ENCODE measurements at regions not wholly inside any gene's neighbourhood (a gene's known extent, or its start where the extent isn't known, plus 50 kb on each side); places are given as distances from the start of the nearest gene placed in this dataset.

DNA sequence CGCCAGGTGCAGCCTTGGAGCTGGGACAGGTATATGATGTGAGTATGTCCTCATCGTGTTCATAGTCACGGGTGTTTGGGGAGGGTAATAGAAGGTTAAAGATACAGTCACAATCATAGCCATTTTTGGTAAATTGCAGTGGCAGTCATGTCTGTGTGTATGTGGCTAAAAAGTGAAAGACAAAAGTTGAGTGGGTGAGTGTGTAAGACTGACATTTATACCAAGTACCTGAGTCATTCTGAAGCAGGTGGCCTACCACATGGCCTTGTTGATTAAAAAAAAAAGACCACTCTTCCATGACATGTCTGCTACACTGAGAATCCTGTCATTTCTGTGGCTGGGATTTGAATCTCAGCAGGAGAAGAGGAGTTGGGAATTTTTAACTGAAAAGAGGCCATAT lies 181.9 kb downstream of the SCP2D1 start:
- TF ChIP-seq, protein P1, sequence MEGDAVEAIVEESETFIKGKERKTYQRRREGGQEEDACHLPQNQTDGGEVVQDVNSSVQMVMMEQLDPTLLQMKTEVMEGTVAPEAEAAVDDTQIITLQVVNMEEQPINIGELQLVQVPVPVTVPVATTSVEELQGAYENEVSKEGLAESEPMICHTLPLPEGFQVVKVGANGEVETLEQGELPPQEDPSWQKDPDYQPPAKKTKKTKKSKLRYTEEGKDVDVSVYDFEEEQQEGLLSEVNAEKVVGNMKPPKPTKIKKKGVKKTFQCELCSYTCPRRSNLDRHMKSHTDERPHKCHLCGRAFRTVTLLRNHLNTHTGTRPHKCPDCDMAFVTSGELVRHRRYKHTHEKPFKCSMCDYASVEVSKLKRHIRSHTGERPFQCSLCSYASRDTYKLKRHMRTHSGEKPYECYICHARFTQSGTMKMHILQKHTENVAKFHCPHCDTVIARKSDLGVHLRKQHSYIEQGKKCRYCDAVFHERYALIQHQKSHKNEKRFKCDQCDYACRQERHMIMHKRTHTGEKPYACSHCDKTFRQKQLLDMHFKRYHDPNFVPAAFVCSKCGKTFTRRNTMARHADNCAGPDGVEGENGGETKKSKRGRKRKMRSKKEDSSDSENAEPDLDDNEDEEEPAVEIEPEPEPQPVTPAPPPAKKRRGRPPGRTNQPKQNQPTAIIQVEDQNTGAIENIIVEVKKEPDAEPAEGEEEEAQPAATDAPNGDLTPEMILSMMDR (IDR thresholded peaks at IDR 0.05): no peak
- TF ChIP-seq TCF12 (IDR thresholded peaks at IDR 0.05) (no peak), RAD21 (IDR thresholded peaks at IDR 0.05; ENCODE audit: low read length) (no peak), CHD2 (IDR thresholded peaks at IDR 0.05; ENCODE audit: low read length, partially characterized antibody) (no peak), GABPA (IDR thresholded peaks at IDR 0.05; ENCODE audit: low read depth) (no peak), SIN3A (IDR thresholded peaks at IDR 0.05; ENCODE audit: borderline replicate concordance, low read depth, low read length) (no peak), POLR2AphosphoS5 (IDR thresholded peaks at IDR 0.05; ENCODE audit: low read depth, low read length) (no peak), NFIC (IDR thresholded peaks at IDR 0.05; ENCODE audit: borderline replicate concordance) (no peak), SMC3 (IDR thresholded peaks at IDR 0.05; ENCODE audit: low read depth, low read length) (no peak)
